ENCODE measurements at regions not wholly inside any gene's neighbourhood (a gene's known extent, or its start where the extent isn't known, plus 50 kb on each side); places are given as distances from the start of the nearest gene placed in this dataset.

DNA sequence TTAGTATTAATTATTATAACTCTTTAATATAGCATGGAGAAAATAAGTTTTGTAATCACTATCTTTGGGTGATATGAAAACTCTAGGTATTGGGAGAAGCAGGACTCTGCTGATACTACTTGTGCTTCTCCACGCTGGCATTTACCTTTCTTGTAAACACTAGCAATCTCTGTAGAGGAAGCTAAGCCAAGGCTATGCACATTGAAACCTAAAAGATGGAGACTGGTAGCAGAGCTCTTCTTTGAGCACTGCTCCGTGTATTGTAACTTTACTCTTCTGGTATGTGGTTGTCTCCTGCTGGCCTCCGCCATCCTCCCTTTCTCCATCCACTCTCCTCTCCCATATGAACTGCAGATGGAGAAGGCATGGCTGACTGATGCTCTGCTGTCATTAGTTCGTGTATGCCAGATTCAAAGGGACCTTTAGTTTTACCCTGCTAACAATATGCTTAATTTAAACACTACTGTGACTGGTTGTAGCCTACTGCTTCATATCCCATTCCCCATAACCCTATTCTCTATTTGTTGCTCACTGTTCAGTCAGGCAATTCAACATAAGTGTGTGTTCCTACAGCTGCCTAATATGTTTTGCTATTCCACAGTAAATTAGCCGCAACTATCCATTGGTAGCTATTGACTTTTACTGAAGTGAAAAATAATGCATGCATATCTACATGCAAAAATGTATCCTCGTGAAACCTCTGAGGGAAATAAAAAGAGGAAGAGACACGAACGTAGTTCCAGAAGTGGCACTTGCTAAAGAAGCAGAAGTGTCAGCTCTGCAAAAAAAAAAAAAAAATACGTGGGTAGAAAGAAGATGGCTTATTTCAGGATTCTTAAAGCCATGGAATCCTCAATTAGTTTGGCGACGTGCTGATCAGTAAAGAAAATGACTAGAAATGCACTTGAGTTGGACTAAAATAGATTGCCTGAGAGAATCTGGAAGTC lies 55.6 kb upstream of the CCSER1 start:
- H3K4me3 Mint-ChIP-seq (ENCODE audit: unreplicated experiment) = no peak overlapping the region
- TF ChIP-seq, protein P1, sequence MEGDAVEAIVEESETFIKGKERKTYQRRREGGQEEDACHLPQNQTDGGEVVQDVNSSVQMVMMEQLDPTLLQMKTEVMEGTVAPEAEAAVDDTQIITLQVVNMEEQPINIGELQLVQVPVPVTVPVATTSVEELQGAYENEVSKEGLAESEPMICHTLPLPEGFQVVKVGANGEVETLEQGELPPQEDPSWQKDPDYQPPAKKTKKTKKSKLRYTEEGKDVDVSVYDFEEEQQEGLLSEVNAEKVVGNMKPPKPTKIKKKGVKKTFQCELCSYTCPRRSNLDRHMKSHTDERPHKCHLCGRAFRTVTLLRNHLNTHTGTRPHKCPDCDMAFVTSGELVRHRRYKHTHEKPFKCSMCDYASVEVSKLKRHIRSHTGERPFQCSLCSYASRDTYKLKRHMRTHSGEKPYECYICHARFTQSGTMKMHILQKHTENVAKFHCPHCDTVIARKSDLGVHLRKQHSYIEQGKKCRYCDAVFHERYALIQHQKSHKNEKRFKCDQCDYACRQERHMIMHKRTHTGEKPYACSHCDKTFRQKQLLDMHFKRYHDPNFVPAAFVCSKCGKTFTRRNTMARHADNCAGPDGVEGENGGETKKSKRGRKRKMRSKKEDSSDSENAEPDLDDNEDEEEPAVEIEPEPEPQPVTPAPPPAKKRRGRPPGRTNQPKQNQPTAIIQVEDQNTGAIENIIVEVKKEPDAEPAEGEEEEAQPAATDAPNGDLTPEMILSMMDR (IDR thresholded peaks at IDR 0.05; ENCODE audit: unreplicated experiment) = no peak
- DNase-seq (ENCODE audit: low spot score) = no peak
- no peaks in the 10 kb centered on the region for H3K36me3 Mint-ChIP-seq (ENCODE audit: low read depth, unreplicated experiment)
- peaks cover 3% of the 10 kb centered on the region for H3K27me3 Mint-ChIP-seq (ENCODE audit: unreplicated experiment)
- H3K4me1 Mint-ChIP-seq (ENCODE audit: unreplicated experiment) = no peaks in the 10 kb centered on the region
- no peaks in the 10 kb centered on the region for H3K9me3 Mint-ChIP-seq (ENCODE audit: unreplicated experiment)
- H3K27ac Mint-ChIP-seq (ENCODE audit: unreplicated experiment) = no peak overlapping the region

GRCh38 chr4:90074322-90074886 lies 52.8 kb upstream of the CCSER1 start:
- no peak overlapping the region for H3K27ac Mint-ChIP-seq (ENCODE audit: unreplicated experiment)

More at GRCh38 chr4:90074322-90074886, 52.8 kb upstream of the CCSER1 start:
- no peak for DNase-seq (ENCODE audit: low spot score)
- H3K9me3 Mint-ChIP-seq (ENCODE audit: unreplicated experiment) = no peaks in the 10 kb centered on the region
- no peaks in the 10 kb centered on the region for H3K36me3 Mint-ChIP-seq (ENCODE audit: low read depth, unreplicated experiment)
- no peak overlapping the region for H3K4me3 Mint-ChIP-seq (ENCODE audit: unreplicated experiment)
- peaks cover 3% of the 10 kb centered on the region for H3K27me3 Mint-ChIP-seq (ENCODE audit: unreplicated experiment)
- TF ChIP-seq, protein P1 (IDR thresholded peaks at IDR 0.05; ENCODE audit: unreplicated experiment) = no peak
- no peaks in the 10 kb centered on the region for H3K4me1 Mint-ChIP-seq (ENCODE audit: unreplicated experiment)
